SK-N-SH treated with all-trans-retinoic acid at 6 μM for 48 hours (cell line): ENCODE measurements at regions not wholly inside any gene's neighbourhood (a gene's known extent, or its start where the extent isn't known, plus 50 kb on each side); places are given as distances from the start of the nearest gene placed in this dataset.

ENCODE experiments used
- RARB ChIP-seq: fragments of 250-450 bp; sonication (Bioruptor Pico); IDR thresholded peaks from 2 replicates; pipeline ENCODE4 v1.8.0; 2021; ENCODE audit warnings: mild to moderate bottlenecking, moderate library complexity
- TCF4 ChIP-seq: fragments of 250-450 bp; sonication (Bioruptor Pico); IDR thresholded peaks from 2 replicates; pipeline ENCODE4 v1.8.0; 2021; ENCODE audit warnings: mild to moderate bottlenecking, moderate library complexity, borderline replicate concordance
- TSHZ2 ChIP-seq: fragments of 250-450 bp; sonication (Bioruptor Pico); IDR thresholded peaks from 2 replicates; pipeline ENCODE4 v1.5.0; 2020; ENCODE audit warnings: mild to moderate bottlenecking, moderate library complexity
- ZFP30 ChIP-seq: fragments of 450-650 bp; formaldehyde crosslinking; IDR thresholded peaks from 2 replicates; pipeline ENCODE4 v1.5.0; 2022; ENCODE audit warnings: mild to moderate bottlenecking, moderate library complexity
- TF ChIP-seq, protein P1 (sequence below): fragments of 250-450 bp; sonication (Bioruptor Pico); IDR thresholded peaks from 2 replicates; pipeline ENCODE4 v1.5.1; 2020; ENCODE audit warnings: low read depth, mild to moderate bottlenecking, moderate library complexity

DNA sequence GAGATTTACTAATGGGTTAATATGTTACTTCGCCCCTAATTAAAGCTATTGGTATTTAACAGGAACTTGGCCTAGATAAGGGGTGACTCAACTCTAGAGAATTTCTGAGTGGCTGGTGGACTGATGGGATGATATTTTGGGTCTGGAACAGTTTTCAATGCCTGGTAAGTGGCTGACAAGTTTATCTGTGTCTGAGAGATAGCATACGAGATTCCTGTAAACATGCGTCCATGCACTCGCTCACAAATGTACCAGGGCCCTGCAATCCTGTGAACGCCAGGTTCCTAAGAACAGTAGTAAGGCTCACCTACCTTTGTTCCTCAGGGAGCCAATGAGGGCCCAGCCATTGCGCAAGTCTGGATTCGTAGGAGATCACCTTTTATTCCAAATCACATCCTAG is 683.8 kb upstream of the ANKRD30A start:
- TF ChIP-seq, protein P1, sequence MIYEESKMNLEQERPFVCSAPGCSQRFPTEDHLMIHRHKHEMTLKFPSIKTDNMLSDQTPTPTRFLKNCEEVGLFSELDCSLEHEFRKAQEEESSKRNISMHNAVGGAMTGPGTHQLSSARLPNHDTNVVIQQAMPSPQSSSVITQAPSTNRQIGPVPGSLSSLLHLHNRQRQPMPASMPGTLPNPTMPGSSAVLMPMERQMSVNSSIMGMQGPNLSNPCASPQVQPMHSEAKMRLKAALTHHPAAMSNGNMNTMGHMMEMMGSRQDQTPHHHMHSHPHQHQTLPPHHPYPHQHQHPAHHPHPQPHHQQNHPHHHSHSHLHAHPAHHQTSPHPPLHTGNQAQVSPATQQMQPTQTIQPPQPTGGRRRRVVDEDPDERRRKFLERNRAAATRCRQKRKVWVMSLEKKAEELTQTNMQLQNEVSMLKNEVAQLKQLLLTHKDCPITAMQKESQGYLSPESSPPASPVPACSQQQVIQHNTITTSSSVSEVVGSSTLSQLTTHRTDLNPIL (CRISPR knock-in tag), result no peak
- no peak for TF ChIP-seq TCF4 (CRISPR knock-in tag)
- no peak for TF ChIP-seq TSHZ2 (CRISPR knock-in tag)
- TF ChIP-seq RARB (CRISPR knock-in tag), result no peak
- TF ChIP-seq ZFP30 (CRISPR knock-in tag), result no peak
